ENCODE measurements at regions not wholly inside any gene's neighbourhood (a gene's known extent, or its start where the extent isn't known, plus 50 kb on each side); places are given as distances from the start of the nearest gene placed in this dataset.

DNA sequence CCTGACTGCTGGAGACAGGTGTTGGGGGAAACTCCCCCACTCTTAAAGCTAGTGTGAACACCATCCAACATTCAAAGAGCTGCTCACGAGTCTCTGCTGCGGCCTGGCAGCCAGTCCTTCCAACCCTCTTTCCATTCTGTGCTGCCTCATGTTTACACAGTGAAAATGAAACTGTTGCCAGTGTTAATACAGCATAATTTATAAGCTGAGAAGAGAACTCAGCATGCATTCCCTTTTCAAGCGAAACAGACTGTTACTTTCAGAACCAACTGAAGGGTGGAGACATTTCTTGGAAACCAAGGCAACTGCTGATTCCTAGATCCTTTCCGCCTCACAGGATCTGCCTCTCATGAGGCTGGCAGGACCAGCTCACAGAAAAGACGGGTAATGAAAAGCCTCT lies 533.8 kb upstream of the ID4 start:
- TF ChIP-seq MAZ (CRISPR knock-in tag; conservative IDR thresholded peaks at IDR 0.05 in 1 of 2, IDR thresholded peaks at IDR 0.05 in 1 of 2) (no peak), JUN (IDR thresholded peaks at IDR 0.05; ENCODE audit: borderline replicate concordance, low read depth, low read length) (no peak), JUN (CRISPR knock-in tag; IDR thresholded peaks at IDR 0.05; ENCODE audit: borderline replicate concordance) (no peak), FOSL1 (tag; conservative IDR thresholded peaks at IDR 0.05) (no peak), KDM1A (IDR thresholded peaks at IDR 0.05) (no peak)
- TF ChIP-seq, protein P1, sequence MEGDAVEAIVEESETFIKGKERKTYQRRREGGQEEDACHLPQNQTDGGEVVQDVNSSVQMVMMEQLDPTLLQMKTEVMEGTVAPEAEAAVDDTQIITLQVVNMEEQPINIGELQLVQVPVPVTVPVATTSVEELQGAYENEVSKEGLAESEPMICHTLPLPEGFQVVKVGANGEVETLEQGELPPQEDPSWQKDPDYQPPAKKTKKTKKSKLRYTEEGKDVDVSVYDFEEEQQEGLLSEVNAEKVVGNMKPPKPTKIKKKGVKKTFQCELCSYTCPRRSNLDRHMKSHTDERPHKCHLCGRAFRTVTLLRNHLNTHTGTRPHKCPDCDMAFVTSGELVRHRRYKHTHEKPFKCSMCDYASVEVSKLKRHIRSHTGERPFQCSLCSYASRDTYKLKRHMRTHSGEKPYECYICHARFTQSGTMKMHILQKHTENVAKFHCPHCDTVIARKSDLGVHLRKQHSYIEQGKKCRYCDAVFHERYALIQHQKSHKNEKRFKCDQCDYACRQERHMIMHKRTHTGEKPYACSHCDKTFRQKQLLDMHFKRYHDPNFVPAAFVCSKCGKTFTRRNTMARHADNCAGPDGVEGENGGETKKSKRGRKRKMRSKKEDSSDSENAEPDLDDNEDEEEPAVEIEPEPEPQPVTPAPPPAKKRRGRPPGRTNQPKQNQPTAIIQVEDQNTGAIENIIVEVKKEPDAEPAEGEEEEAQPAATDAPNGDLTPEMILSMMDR (IDR thresholded peaks at IDR 0.05 in 2 of 3, conservative IDR thresholded peaks at IDR 0.05 in 1 of 3; ENCODE audit: insufficient read depth in 2 of 3, low read depth in 1 of 3, low read length in 3 of 3): no peak
